SJCRH30 (cell line): ENCODE measurements at regions not wholly inside any gene's neighbourhood (a gene's known extent, or its start where the extent isn't known, plus 50 kb on each side); places are given as distances from the start of the nearest gene placed in this dataset.

Experiments used
- DNase-seq, 2 experiments: peaks; one replicate each; pipeline ENCODE4 v3.0.0-alpha.2; 2015 to 2020
- H3K27ac ChIP-seq: fragments of 250-450 bp; sonication (Bioruptor Pico); 2 replicates; pipeline ENCODE4 v1.5.1; 2020; ENCODE audit warnings: mild to moderate bottlenecking, moderate library complexity
- H3K27me3 ChIP-seq: fragments of 250-450 bp; sonication (Bioruptor Pico); 2 replicates; pipeline ENCODE4 v1.5.1; 2020; ENCODE audit warnings: mild to moderate bottlenecking, moderate library complexity
- H3K36me3 ChIP-seq: fragments of 250-450 bp; sonication (Bioruptor Pico); 2 replicates; pipeline ENCODE4 v1.5.1; 2020; ENCODE audit warnings: mild to moderate bottlenecking, moderate library complexity
- H3K4me1 ChIP-seq: fragments of 250-450 bp; sonication (Bioruptor Pico); 2 replicates; pipeline ENCODE4 v1.5.1; 2020; ENCODE audit warnings: mild to moderate bottlenecking, moderate library complexity
- H3K4me3 ChIP-seq: fragments of 250-450 bp; sonication (Bioruptor Pico); 2 replicates; pipeline ENCODE4 v1.5.1; 2020; ENCODE audit warnings: mild to moderate bottlenecking, moderate library complexity
- H3K9me3 ChIP-seq: fragments of 250-450 bp; sonication (Bioruptor Pico); replicated peaks from 2 replicates; pipeline ENCODE4 v1.5.1; 2020; ENCODE audit warnings: mild to moderate bottlenecking, moderate library complexity

DNA sequence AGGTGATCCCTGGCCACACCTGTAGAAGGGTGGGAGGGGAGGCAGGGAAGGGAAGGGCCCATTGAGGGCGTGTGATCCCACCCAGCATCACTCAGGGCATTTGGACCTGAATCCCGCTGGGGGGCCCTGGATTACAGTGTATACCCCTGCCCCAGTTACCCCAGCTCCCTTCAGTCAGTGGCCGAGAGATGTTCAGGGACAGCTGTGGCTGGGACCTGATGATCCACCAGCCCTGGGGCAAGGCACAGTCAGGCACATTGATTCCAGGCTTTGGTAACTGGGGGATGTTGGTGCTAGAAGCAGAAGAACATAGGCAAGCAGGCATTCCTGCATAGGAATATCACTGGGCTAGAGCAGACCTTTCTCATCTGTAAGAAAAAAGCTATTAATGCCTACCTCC lies 170.3 kb downstream of the FOXL1 start:
- no peaks in the 10 kb centered on the region for H3K27me3 ChIP-seq
- H3K4me3 ChIP-seq = no peak overlapping the region
- H3K4me1 ChIP-seq = peaks cover 12% of the 10 kb centered on the region
- H3K9me3 ChIP-seq = no peaks in the 10 kb centered on the region
- H3K27ac ChIP-seq = no peak overlapping the region
- DNase-seq = peak; percentile 36 to 64
- H3K36me3 ChIP-seq = no peaks in the 10 kb centered on the region

DNA sequence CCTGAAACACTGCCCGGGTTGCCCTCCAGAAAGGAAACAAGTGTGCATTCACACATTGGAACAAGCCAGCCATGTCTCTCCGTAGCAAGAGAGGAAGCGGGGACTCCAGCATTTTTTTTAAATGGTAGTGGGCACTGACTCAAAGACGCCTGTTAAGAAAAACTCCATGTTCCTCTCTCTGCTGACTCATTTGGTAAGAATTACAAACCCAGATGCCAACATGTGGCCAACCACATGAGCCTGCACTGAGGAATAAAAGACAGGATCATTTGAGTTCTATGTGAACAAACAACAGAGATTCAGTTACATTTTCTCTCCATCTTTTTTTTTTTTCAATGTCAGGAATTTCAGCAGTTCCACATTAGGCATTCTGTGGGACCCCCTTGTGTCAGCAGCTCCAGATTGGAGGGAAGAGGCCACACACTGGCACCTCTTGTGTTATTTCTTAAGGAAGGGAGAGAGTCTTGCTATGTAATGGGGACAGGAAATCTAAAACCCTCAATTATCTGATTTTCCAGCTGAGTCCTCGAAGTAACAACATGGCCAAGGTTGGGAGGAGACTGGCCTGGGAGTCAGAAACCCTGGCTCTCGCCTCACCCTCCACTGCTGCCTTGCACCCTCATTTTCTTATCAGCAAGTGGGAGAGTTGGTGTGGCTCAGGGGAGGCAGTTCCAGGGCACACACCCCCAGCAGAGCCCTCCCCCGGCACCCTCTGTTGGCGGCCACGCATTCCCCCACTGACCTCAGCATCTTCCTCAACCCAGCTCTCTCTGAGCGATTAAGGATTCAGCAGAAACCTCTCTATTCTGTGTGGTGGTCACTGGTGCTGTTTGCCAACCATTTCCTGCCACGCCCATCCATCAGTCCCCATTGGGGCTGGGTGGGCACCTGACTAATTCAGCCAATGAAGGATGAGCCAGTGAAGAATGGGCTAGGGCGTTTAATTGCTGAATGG lies 173.0 kb downstream of the FOXL1 start:
- H3K4me3 ChIP-seq = no peak overlapping the region
- H3K27me3 ChIP-seq = no peaks in the 10 kb centered on the region
- DNase-seq = peak in 1 of 2 experiments; percentile 50
- H3K9me3 ChIP-seq = no peaks in the 10 kb centered on the region
- peak overlapping the region; percentile 67 for H3K27ac ChIP-seq
- H3K4me1 ChIP-seq = peaks cover 12% of the 10 kb centered on the region
- H3K36me3 ChIP-seq = no peaks in the 10 kb centered on the region

DNA sequence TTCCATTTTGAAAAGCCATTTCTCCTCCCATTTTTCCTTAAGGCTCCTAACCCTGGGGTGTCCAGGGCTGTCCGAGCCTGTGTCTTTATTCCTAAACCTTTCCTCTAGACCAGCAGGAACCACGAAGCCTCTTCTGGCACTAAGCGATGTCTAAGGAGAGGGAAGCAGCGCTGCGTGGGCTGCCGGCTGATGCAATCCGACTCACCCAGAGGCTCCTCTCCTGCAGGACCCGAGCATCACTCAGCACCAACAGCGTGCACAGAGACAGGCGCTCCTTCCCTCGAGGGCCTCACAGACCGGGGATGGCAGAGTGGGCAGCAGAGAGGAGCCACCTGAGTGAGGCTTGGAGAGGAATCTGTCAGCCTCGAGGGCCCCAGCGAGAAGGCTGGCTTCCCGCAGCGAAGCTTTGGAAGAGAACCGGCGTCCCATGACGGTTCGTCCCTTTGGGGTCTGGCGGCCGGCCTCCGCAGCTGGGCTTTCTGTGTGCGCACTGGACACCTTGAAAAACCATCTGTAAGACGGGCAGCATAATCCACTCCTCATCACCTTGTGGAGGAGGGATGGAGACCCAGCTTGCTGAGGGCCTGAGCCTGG lies 174.3 kb downstream of the FOXL1 start:
- no peak for DNase-seq
- Histone ChIP-seq H3K9me3 (no peaks in the 10 kb centered on the region), H3K4me3 (no peak overlapping the region), H3K4me1 (peaks cover 20% of the 10 kb centered on the region), H3K27me3 (no peaks in the 10 kb centered on the region), H3K36me3 (no peaks in the 10 kb centered on the region), H3K27ac (no peak overlapping the region)

DNA sequence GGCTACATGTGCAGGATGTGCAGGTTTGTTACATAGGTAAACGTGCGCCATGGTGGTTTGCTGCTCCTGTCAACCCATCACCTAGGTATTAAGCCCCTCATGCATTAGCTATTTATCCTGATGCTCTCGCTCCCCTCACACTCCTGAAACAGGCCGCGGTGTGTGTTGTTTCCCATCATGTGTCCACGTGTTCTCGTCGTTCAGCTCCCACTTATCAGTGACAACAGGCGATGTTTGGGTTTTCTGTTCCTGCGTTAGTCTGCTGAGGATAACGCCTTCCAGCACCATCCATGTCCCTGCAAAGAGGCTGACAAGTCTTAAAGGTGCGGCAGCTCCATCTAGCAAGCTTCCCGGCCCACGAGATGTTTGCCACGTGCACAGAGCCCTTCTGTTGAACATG lies 175.1 kb downstream of the FOXL1 start:
- H3K9me3 ChIP-seq = no peaks in the 10 kb centered on the region
- no peak overlapping the region for H3K27ac ChIP-seq
- no peak overlapping the region for H3K4me3 ChIP-seq
- no peak for DNase-seq
- no peaks in the 10 kb centered on the region for H3K36me3 ChIP-seq
- no peaks in the 10 kb centered on the region for H3K27me3 ChIP-seq
- H3K4me1 ChIP-seq = peaks cover 20% of the 10 kb centered on the region

DNA sequence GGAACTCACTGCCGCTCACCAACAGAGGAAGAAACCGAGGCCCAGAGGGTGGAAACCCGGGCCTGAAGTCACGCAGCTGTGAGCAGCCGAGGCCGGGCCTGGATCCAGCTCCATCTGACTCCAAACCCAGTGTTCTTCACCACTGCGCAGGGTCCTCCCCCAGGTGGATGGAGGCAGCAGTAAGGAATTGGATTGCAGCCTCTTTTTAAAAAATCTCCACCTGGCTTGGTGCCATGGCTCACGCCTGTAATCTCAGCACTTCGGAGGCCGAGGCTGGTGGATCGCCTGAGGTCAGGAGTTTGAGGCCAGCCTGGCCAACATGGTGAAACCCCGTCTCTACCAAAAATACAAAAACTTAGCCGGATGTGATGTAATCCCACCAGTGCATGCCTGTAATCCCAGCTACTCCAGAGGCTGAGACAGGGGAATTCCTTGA lies 177.2 kb downstream of the FOXL1 start:
- H3K9me3 ChIP-seq = no peaks in the 10 kb centered on the region
- H3K36me3 ChIP-seq = no peaks in the 10 kb centered on the region
- DNase-seq = no peak
- no peaks in the 10 kb centered on the region for H3K27me3 ChIP-seq
- no peak overlapping the region for H3K27ac ChIP-seq
- no peak overlapping the region for H3K4me3 ChIP-seq
- peaks cover 22% of the 10 kb centered on the region for H3K4me1 ChIP-seq

DNA sequence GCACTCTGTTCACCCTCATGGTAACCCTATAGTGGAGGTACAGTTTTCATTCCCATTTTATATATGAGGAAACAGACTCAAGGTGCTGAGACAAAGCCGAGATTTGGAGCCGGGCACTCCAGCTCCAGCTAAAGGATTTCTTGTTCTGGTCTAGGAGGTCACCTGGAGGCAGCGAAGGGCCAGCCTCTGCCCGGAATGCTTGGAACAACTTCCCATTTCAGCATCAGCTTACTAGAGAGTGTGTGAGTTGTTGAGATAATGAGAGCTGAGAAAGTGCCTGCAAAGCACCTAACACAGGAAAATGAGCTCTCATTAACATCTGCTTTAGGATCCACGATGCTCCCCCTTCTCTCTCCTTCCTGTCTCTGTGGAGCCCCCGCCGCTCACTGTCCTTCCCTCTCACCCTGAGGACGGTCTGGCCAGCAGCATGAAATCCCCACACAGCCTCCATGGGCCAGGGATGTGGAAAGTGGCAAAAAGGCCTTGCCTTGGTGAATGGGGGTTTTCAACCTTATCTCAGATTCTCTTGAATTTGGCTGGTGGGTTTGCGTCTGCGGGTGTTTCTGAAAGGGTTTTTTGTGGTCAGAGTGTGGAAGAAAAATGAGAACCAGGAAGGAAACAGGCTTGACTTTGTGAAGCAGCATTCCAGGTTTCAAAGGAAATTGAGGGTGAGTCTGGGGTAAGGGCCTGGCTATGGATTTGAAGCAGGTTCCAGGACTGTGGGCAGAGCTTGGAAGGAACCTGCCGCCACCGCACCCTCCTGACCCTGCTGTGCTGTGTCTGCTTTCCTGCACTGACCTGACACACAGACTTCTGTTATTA lies 178.7 kb downstream of the FOXL1 start:
- H3K27ac ChIP-seq = no peak overlapping the region
- H3K4me3 ChIP-seq = no peak overlapping the region
- H3K9me3 ChIP-seq = no peaks in the 10 kb centered on the region
- no peak for DNase-seq
- no peaks in the 10 kb centered on the region for H3K36me3 ChIP-seq
- no peaks in the 10 kb centered on the region for H3K27me3 ChIP-seq
- peaks cover 10% of the 10 kb centered on the region; the same call in 1 of the 2 replicates for H3K4me1 ChIP-seq

DNA sequence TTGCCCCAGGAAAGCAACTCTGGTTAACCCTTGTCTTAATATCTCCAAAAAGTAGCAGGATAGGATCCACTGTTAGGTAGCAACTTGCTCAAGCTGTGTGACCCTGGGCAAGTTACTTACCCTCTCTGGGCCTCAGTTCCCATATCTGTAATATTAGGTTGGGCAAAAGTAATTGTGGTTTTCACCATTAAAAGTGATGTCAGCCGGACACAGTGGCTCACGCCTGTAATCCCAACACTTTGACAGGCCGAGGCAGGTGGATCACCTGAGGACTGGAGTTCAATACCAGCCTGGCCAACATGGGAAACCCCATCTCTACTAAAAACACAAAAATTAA lies 179.3 kb downstream of the FOXL1 start:
- no peak overlapping the region for H3K4me3 ChIP-seq
- H3K27me3 ChIP-seq = no peaks in the 10 kb centered on the region
- no peak overlapping the region for H3K27ac ChIP-seq
- H3K4me1 ChIP-seq = peaks cover 10% of the 10 kb centered on the region; the same call in 1 of the 2 replicates
- H3K36me3 ChIP-seq = no peaks in the 10 kb centered on the region
- no peaks in the 10 kb centered on the region for H3K9me3 ChIP-seq
- DNase-seq = no peak

DNA sequence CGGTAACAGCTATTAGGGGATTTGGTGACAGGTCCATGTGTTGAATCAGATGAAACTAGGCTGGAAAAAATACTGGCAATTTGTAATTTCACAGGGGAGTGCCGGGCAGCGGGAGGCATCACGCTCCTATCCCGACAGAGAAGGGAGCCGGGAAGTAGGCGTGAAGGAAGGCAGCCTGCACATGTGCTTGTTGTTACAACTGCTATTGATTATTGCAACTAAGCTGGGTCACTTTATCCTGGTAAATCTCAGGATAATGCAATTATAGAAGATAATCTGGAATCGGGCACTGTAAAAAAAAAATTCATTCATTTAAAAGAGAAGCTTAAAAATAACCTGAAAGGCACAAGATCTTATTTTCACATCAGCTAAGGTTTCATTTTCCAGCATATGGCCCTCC lies 180.6 kb downstream of the FOXL1 start:
- no peaks in the 10 kb centered on the region for H3K36me3 ChIP-seq
- no peak for DNase-seq

DNA sequence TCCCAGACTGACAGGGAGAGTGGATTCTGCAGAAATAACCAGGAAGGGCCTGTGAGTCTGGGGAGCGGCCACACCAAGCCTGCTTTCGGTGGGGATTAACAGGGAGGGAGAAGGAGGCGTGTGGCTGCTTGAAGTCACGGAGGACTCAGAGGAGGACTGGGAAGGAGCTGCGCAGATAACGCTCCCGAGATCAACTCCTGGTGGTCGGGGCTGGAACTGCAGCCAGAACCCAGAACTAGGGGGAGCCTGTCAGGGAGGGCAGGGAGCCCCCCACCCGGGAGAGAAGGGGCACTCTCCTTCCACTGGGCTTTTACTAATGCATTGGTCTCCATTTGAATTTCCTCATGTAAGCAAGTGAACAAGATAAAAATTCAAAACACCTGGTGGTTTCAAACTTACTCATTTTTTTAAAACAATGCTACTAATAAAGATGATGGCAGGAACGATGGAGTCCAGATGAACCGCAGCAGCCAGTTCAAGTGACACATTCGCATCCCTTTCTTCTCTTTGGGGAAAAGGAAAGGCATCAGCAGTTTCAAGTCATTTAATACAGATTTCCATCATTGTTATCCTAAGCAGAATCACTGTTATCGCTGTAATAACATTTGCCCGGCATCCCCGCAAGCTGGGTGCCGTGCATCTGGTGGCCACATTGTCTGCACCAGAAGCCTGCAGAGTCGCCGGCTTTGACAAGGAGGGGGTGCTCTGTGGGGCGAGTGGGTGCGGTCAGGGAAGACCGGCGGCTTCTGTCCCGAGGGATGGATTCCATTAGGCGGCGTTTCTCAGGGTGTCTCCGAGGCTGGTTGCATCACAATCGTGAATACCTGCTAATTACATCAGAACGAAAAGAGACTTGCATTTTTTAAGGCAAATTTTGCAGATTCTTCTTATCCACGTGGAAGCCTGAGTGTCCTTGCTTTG lies 183.0 kb downstream of the FOXL1 start:
- Histone ChIP-seq H3K4me1 (peaks cover 10% of the 10 kb centered on the region; the same call in 1 of the 2 replicates), H3K27ac (no peak overlapping the region), H3K36me3 (no peaks in the 10 kb centered on the region), H3K27me3 (no peaks in the 10 kb centered on the region), H3K4me3 (no peak overlapping the region), H3K9me3 (no peaks in the 10 kb centered on the region)
- no peak for DNase-seq

More for the DNA sequence above, 180.6 kb downstream of the FOXL1 start:
- Histone ChIP-seq H3K4me1 (peaks cover 10% of the 10 kb centered on the region; the same call in 1 of the 2 replicates), H3K27me3 (no peaks in the 10 kb centered on the region), H3K4me3 (no peak overlapping the region), H3K27ac (no peak overlapping the region), H3K9me3 (no peaks in the 10 kb centered on the region)

DNA sequence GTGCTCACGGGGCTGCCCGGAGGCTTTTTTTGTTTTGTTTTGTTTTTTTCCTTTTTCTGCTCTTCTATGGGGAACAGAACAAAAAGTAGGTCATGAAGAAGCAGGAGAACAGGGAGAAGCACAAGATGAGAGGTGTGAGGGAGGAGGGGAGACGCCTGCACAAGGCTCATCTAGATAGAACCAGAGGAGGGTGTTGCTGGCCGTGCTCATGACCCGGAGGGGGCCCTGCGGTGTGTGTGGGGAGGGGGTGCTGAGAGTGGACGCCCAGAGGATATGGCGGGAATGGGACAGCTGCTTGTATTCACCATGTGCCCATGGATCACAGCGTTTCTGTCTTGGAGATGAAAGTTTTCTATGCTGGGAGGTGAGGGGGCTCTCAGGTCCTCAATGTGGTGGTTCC lies 183.7 kb downstream of the FOXL1 start:
- Histone ChIP-seq H3K4me1 (peaks cover 11% of the 10 kb centered on the region), H3K36me3 (no peaks in the 10 kb centered on the region), H3K4me3 (no peak overlapping the region), H3K9me3 (no peaks in the 10 kb centered on the region; the same call in 1 of the 2 replicates), H3K27ac (no peak overlapping the region), H3K27me3 (no peaks in the 10 kb centered on the region)
- DNase-seq = no peak

DNA sequence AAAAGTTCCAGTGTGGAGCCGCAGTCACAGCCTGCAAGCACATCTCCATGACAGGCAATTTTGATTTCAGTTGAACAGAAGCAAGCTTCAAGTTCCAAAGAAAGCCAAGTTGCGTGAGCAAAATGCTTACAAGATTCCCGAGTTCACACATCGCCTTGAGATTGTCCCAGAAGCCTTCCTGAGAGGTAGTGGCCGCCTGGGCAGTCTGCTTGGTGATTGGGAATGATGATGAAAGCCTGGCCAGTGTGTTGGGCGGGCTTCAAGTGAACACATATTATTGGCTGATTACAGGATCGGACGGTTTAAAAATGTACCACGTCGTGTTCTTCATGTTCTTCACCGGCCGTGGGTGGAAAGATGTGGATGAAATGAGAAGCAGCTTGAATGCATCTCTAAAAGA lies 185.5 kb downstream of the FOXL1 start:
- H3K27ac ChIP-seq = no peak overlapping the region

DNA sequence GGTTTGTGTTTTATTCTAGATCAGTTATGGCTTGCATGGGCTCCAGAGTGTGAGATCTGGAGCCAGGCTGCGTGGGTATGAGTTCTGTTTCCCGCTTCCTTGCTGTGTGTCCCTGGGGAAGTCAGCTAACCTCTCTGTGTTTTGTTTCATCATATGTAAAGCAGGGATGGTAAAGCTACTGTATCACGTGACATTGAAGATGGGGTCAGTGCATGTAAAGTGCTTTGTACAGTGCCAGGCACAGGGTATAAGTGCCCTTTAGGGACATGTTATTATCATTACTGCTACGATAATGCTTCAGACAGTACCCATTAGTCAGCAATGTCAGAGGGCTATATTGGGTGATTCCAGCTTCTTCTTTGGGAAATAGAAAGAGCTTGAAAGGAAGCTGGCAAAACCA lies 186.2 kb downstream of the FOXL1 start:
- no peak overlapping the region for H3K27ac ChIP-seq
- DNase-seq = no peak
- H3K36me3 ChIP-seq = no peaks in the 10 kb centered on the region
- H3K4me1 ChIP-seq = peaks cover 26% of the 10 kb centered on the region
- H3K9me3 ChIP-seq = no peaks in the 10 kb centered on the region; the same call in 1 of the 2 replicates
- no peak overlapping the region for H3K4me3 ChIP-seq
- no peaks in the 10 kb centered on the region for H3K27me3 ChIP-seq

More for the DNA sequence above, 185.5 kb downstream of the FOXL1 start:
- DNase-seq = no peak
- peaks cover 19% of the 10 kb centered on the region for H3K4me1 ChIP-seq
- no peak overlapping the region for H3K4me3 ChIP-seq
- no peaks in the 10 kb centered on the region; the same call in 1 of the 2 replicates for H3K9me3 ChIP-seq
- no peaks in the 10 kb centered on the region for H3K27me3 ChIP-seq
- no peaks in the 10 kb centered on the region for H3K36me3 ChIP-seq

DNA sequence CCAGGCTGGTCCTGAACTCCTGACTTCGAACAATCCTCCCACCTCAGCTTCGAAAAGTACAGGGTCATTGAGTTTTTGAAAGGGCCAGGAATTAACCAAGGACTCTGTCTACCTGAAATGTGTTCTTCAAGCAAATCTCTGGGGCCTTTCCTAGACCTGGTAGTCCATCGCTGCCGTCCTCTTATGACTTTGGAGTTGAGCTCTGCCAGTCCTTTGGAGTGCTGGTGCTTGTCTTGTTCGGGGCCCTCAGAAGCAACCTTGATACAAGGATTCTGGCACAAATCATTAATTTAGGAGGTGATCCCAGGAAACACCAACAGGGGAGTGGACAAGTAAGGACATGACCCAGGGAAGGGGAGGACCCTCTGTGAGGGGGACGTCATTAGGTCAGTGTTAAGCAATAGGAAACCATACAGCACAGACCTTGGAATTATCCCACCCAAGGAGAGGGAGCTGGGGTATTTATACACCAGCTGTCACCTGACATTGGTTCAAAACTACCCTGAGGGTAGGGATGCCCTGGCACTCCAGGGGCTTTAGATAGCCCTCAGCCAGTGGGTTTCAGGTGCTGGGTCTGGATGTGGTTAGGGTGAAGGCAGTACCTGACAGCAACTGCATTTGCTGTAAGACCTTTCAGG lies 187.2 kb downstream of the FOXL1 start:
- Histone ChIP-seq H3K27ac (no peak overlapping the region), H3K4me1 (peaks cover 28% of the 10 kb centered on the region), H3K9me3 (no peaks in the 10 kb centered on the region; the same call in 1 of the 2 replicates), H3K4me3 (no peak overlapping the region), H3K36me3 (no peaks in the 10 kb centered on the region), H3K27me3 (no peaks in the 10 kb centered on the region)
- DNase-seq = no peak
